Hepatocyte (in vitro differentiated cells): ENCODE measurements at regions not wholly inside any gene's neighbourhood (a gene's known extent, or its start where the extent isn't known, plus 50 kb on each side); places are given as distances from the start of the nearest gene placed in this dataset.
"Not testable (repeated sequence)": the region's sequence is repeated elsewhere in the genome, so short reads cannot be mapped to it uniquely, and the experiment has no call there.

Experiments used
- CTCF ChIP-seq: fragments of 200-600 bp; sonication (generic); IDR thresholded peaks from 2 replicates; pipeline ENCODE4 v1.5.1; 2016; ENCODE audit warnings: antibody characterized with exemption, mild to moderate bottlenecking; ENCODE audit not compliant: poor library complexity
- EZH2 ChIP-seq: fragments of 200-600 bp; sonication (generic); IDR thresholded peaks from 2 replicates; pipeline ENCODE4 v1.6.1; 2016; ENCODE audit warnings: antibody characterized with exemption, mild to moderate bottlenecking, borderline replicate concordance
- EZH2phosphoT487 ChIP-seq: fragments of 200-600 bp; sonication (generic); IDR thresholded peaks from one replicate; pipeline ENCODE4 v1.6.1; 2018; ENCODE audit warnings: antibody characterized with exemption, mild to moderate bottlenecking, low read depth, moderate library complexity; ENCODE audit not compliant: unreplicated experiment, severe bottlenecking

- TF ChIP-seq CTCF, EZH2, EZH2phosphoT487: not testable (repeated sequence)
These were observed 153.7 kb downstream of the C3orf38 start for GRCh38 chr3:88303331-88303904.
